ENCODE measurements at regions not wholly inside any gene's neighbourhood (a gene's known extent, or its start where the extent isn't known, plus 50 kb on each side); places are given as distances from the start of the nearest gene placed in this dataset.

DNA sequence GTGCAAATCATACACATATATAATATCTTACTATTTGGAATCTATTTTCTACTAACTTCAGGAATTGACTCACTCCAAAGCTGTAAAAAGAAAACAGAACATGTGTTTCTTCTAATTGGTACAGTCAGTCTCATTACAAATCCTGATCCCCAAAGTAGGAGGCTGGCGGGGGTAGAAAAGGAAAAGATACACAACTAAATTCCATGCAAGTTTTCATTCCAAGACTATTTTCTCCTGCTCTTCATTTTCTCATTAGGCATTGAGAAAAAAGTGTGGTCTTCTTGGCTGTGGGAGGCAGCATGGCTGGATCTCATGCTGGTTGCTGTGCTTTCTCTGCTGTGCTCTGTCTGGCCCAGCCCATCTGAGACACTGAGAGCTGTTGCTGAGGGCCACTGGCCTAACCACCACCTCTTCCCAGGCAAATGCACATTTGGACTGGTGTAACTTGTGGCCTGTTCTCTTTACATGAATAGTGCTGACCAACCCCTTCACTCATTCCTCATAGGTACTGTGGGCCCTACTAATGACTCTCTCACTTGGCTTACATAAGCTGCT is 1107.5 kb upstream of the B3GALT2 start:
- H3K27me3 ChIP-seq = no peaks in the 10 kb centered on the region
- no peaks in the 10 kb centered on the region for H3K9me3 ChIP-seq
- no peaks in the 10 kb centered on the region for H3K4me1 ChIP-seq
- DNase-seq (ENCODE audit: low spot score in 2 of 2) = no peak
- no peaks in the 10 kb centered on the region for H3K36me3 ChIP-seq
- H3K27ac ChIP-seq = no peak overlapping the region
- WGBS, 2 donors = 93 to 94% methylated on average over 1 of the region's 1 CpG
- no peak overlapping the region for H3K4me3 ChIP-seq
- TF ChIP-seq, protein P1, sequence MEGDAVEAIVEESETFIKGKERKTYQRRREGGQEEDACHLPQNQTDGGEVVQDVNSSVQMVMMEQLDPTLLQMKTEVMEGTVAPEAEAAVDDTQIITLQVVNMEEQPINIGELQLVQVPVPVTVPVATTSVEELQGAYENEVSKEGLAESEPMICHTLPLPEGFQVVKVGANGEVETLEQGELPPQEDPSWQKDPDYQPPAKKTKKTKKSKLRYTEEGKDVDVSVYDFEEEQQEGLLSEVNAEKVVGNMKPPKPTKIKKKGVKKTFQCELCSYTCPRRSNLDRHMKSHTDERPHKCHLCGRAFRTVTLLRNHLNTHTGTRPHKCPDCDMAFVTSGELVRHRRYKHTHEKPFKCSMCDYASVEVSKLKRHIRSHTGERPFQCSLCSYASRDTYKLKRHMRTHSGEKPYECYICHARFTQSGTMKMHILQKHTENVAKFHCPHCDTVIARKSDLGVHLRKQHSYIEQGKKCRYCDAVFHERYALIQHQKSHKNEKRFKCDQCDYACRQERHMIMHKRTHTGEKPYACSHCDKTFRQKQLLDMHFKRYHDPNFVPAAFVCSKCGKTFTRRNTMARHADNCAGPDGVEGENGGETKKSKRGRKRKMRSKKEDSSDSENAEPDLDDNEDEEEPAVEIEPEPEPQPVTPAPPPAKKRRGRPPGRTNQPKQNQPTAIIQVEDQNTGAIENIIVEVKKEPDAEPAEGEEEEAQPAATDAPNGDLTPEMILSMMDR (IDR thresholded peaks at IDR 0.05) = no peak
- TF ChIP-seq EP300 (IDR thresholded peaks at IDR 0.05) = no peak
- no peak for TF ChIP-seq POLR2A (IDR thresholded peaks at IDR 0.05)

DNA sequence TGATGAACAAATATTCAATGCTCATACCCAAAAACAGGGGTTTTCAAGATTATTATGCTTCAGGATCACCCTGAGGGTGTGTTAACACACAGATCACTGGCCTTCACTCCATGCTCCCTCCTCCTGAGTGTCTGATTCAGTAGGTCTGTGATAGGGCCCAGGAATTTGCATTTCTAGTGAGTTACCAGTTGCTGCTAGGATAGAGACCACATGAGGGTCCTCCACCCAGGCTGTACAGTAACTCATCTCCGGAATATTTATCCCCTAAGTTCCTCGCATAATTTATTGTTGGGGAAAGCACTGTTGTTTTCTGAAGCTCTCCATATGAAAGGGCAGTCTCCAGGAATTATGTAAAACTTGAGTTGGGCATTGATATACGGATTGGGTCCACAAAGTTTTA is 1106.6 kb upstream of the B3GALT2 start:
- Histone ChIP-seq H3K36me3 (no peaks in the 10 kb centered on the region), H3K27me3 (no peaks in the 10 kb centered on the region), H3K27ac (no peak overlapping the region), H3K9me3 (no peaks in the 10 kb centered on the region), H3K4me3 (no peak overlapping the region), H3K4me1 (no peaks in the 10 kb centered on the region)
- no peak for DNase-seq (ENCODE audit: low spot score in 2 of 2)
- WGBS, 2 donors = 77 to 87% methylated on average over 3 of the region's 3 CpGs
- TF ChIP-seq, protein P1 (IDR thresholded peaks at IDR 0.05) = no peak
- no peak for TF ChIP-seq EP300 (IDR thresholded peaks at IDR 0.05)
- no peak for TF ChIP-seq POLR2A (IDR thresholded peaks at IDR 0.05)

DNA sequence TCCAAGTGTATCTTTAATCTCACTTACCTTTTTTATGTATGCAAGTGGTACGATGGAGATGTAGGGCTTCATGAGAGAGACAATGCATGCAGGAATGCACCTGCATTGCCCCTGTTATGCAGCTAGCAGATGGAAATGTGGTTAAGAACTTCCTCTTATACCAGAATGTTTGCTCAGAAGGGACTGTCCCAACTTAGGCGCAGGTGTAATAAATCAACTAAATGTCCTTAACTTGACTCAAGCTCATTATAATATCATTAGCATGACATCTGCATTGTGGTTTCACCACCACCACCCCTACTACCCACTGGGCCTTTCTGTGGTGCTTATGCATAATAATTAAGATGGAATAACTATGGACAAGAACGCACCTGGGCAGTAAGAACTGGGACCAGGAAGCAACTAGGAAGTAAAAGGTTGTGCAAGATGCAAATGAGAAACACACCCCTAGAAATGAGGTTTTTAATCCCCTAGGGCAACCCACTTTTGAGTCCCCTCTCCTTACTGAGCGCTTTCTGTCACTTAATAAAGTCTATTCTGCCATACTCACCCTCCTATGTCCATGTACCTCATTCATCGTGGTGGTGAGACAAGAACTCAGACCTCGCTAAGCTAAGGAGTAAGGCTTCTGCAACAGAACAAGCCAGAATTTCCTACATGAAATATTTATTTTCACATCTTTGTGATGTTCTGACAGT is 1103.3 kb upstream of the B3GALT2 start:
- Histone ChIP-seq H3K36me3 (no peaks in the 10 kb centered on the region), H3K27ac (no peak overlapping the region), H3K4me3 (no peak overlapping the region), H3K9me3 (no peaks in the 10 kb centered on the region), H3K4me1 (no peaks in the 10 kb centered on the region), H3K27me3 (no peaks in the 10 kb centered on the region)
- 87 to 89% methylated on average over 6 of the region's 6 CpGs for WGBS, 2 donors
- TF ChIP-seq, protein P1 (IDR thresholded peaks at IDR 0.05) = no peak
- TF ChIP-seq POLR2A (IDR thresholded peaks at IDR 0.05) = no peak
- no peak for TF ChIP-seq EP300 (IDR thresholded peaks at IDR 0.05)
- no peak for DNase-seq (ENCODE audit: low spot score in 2 of 2)

DNA sequence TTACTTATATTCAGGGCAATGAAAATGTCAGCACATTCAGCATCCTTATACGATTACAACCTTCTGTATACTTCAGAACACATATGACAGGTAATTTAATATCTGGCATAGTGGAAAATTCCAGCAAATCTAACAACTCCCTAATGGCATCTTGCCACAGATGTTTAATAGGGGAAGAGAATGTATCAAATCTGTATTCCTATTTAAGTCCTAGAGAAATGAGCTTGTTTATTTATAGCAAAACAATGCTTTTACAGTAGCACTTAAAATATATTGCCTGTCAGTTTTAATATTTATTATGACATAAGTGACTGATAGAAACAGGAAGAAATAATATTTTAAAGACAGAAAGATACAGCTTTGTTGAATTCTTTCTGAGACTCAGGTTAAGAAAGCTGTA is 1101.8 kb upstream of the B3GALT2 start:
- 81 to 85% methylated on average over 1 of the region's 1 CpG for WGBS, 2 donors
- Histone ChIP-seq H3K27me3 (no peaks in the 10 kb centered on the region), H3K4me1 (no peaks in the 10 kb centered on the region), H3K9me3 (no peaks in the 10 kb centered on the region), H3K36me3 (no peaks in the 10 kb centered on the region), H3K27ac (no peak overlapping the region), H3K4me3 (no peak overlapping the region)
- DNase-seq (ENCODE audit: low spot score in 2 of 2) = no peak
- TF ChIP-seq EP300 (IDR thresholded peaks at IDR 0.05) (no peak), POLR2A (IDR thresholded peaks at IDR 0.05) (no peak)
- TF ChIP-seq, protein P1 (IDR thresholded peaks at IDR 0.05) = no peak

DNA sequence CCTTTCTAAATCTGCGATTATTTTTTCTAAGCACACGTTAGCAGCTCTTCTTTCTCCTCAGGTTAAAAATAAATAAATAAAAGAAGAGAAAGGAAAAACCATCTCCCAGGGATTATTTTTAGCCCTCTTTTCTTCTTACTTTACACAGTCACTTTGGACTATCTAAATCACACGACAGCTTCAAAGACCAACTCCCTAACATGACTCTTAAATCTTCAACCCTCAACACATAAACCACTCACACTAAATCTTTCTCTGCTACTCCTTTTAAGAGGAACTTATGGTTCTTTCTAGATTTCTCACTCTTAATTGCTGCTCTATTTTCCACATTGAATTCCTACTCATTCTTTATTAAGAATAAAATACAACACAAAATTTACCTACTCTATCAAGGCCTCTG is 1095.0 kb upstream of the B3GALT2 start:
- no peaks in the 10 kb centered on the region for H3K4me1 ChIP-seq
- WGBS, 2 donors = 56 to 59% methylated on average over 3 of the region's 3 CpGs
- no peaks in the 10 kb centered on the region for H3K9me3 ChIP-seq
- H3K36me3 ChIP-seq = no peaks in the 10 kb centered on the region
- DNase-seq (ENCODE audit: low spot score in 2 of 2) = no peak
- no peaks in the 10 kb centered on the region for H3K27me3 ChIP-seq
- TF ChIP-seq EP300 (IDR thresholded peaks at IDR 0.05) = no peak
- TF ChIP-seq POLR2A (IDR thresholded peaks at IDR 0.05) = no peak
- TF ChIP-seq, protein P1 (IDR thresholded peaks at IDR 0.05) = no peak
- H3K4me3 ChIP-seq = no peak overlapping the region
- no peak overlapping the region for H3K27ac ChIP-seq
